Heart left ventricle (tissue), 13 donors: ENCODE measurements at regions not wholly inside any gene's neighbourhood (a gene's known extent, or its start where the extent isn't known, plus 50 kb on each side); places are given as distances from the start of the nearest gene placed in this dataset.

Source experiments
- CTCF ChIP-seq, 12 donors: fragments of 200-600 bp; sonication (generic) in 4 of 12; IDR thresholded peaks; one replicate each; pipeline versions ENCODE4 v1.5.0 to v1.8.0; 2018 to 2022; ENCODE audit warnings: antibody characterized with exemption in 12 of 12, mild to moderate bottlenecking in 5 of 12
- POLR2A ChIP-seq, 2 donors: fragments of 450-650 bp; IDR thresholded peaks; one replicate each; pipeline ENCODE4 v1.6.1; 2017; ENCODE audit warnings: antibody characterized with exemption in 2 of 2, mild to moderate bottlenecking in 2 of 2, moderate library complexity in 2 of 2
- donor health status: ischemic (EF 13 %, LVEDD 7.1; RV severe dilation, severe dysfunction).
- donor health status: DM: no; HTN: yes; CAD: no.
- donor health status: DM: no; HTN: no; CAD: no.
- donor health status: ischemic (EF 25% LVEDD 6.9; RV normal size, moderate dysfunction).
- donor health status: ischemic (EF 25% LVEDD 5.7; RV mildly dilated, moderate dysfunction).
- donor health status: ischemic (EF 35%, LVEDD 5.7; RV mildly dilated, moderate dysfunction).
- donor health status: nonischemic (EF 11% LVEDD 7.7; RV severe dilation, severe dysfunction).
- donor health status: DM: yes; HTN: yes; CAD: no.
- donor health status: PGD.
- donor health status: ischemic (EF 29% LVEDD 5.4; RV normal size, mild dysfunction).
- donor health status: nonischemic (EF 23%, LVEDD 6.1; RV moderate dilation, normal function).

DNA sequence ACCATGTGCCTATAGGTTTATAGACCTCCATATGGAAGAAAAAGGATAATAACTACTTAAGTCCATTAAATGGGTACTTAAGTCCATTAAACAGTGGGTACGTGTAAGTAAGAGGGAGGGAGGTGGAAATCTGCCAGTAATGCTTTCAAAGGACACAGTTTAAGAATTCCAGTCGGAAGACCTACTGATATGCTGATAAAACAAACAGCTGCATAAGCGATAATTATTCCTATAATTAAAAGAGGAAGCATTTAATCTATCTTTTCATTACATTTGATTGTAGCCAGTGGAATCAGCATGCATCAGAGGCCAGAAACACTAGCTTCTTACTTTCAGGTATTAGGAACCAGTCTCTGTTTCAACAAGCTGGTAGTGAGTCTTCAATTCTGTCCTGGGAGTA, 96.4 kb upstream of the DDX18 start:
- TF ChIP-seq CTCF (IDR thresholded peaks at IDR 0.05), result no peak
- no peak for TF ChIP-seq POLR2A (IDR thresholded peaks at IDR 0.05)
